HL-60 (cell line): ENCODE measurements at regions not wholly inside any gene's neighbourhood (a gene's known extent, or its start where the extent isn't known, plus 50 kb on each side); places are given as distances from the start of the nearest gene placed in this dataset.

Experiments
- CTCF ChIP-seq: IDR thresholded peaks from one replicate; pipeline ENCODE4 v1.5.1; 2011; ENCODE audit warnings: low read length, control low read depth, inconsistent platforms; ENCODE audit not compliant: insufficient read depth
- GABPA ChIP-seq: IDR thresholded peaks from 2 replicates; pipeline ENCODE4 v1.6.1; 2012; ENCODE audit warnings: low read depth
- POLR2AphosphoS5 ChIP-seq: IDR thresholded peaks from 2 replicates; pipeline ENCODE4 v1.6.1; 2012; ENCODE audit warnings: low read depth
- REST ChIP-seq: IDR thresholded peaks from 2 replicates; pipeline ENCODE4 v1.6.1; 2012; ENCODE audit warnings: low read depth; ENCODE audit not compliant: insufficient replicate concordance

GRCh38 chr14:100396266-100396795, 73.2 kb downstream of the SLC25A47 start:
- no peak for TF ChIP-seq CTCF
- TF ChIP-seq REST = no peak
- TF ChIP-seq GABPA = no peak
- TF ChIP-seq POLR2AphosphoS5 = no peak
